ENCODE measurements at regions not wholly inside any gene's neighbourhood (a gene's known extent, or its start where the extent isn't known, plus 50 kb on each side); places are given as distances from the start of the nearest gene placed in this dataset.

DNA sequence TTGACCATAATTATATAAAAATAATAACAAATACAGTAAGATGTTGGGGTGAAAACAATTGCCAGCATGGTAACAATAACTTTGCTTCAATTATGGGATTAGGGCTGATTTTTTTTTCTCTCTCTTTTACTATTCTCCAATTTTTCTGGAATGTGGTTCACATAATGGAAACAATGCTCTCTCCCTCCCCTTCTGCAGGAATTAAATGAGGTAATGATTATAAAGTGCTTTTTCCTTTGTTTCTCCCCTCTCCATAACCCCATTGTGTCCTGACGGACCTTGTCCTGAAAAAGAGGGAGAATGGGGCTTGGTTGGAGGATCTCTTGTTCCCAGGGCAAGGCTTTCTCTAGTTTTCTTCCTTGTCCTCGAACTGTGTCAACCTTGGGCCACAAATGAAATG is 234.0 kb upstream of the ZNF32 start:
- H3K4me1 ChIP-seq: peaks cover 17% of the 10 kb centered on the region
- no peak for DNase-seq
- no peaks in the 10 kb centered on the region for H3K36me3 ChIP-seq
- TF ChIP-seq, protein P1, sequence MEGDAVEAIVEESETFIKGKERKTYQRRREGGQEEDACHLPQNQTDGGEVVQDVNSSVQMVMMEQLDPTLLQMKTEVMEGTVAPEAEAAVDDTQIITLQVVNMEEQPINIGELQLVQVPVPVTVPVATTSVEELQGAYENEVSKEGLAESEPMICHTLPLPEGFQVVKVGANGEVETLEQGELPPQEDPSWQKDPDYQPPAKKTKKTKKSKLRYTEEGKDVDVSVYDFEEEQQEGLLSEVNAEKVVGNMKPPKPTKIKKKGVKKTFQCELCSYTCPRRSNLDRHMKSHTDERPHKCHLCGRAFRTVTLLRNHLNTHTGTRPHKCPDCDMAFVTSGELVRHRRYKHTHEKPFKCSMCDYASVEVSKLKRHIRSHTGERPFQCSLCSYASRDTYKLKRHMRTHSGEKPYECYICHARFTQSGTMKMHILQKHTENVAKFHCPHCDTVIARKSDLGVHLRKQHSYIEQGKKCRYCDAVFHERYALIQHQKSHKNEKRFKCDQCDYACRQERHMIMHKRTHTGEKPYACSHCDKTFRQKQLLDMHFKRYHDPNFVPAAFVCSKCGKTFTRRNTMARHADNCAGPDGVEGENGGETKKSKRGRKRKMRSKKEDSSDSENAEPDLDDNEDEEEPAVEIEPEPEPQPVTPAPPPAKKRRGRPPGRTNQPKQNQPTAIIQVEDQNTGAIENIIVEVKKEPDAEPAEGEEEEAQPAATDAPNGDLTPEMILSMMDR (IDR thresholded peaks at IDR 0.05; ENCODE audit: low read depth, low read length): no peak
- H3K4me3 ChIP-seq (ENCODE audit: low read depth, low read length): no peak overlapping the region
- no peaks in the 10 kb centered on the region for H3K9me3 ChIP-seq
- H3K27me3 ChIP-seq: no peaks in the 10 kb centered on the region

DNA sequence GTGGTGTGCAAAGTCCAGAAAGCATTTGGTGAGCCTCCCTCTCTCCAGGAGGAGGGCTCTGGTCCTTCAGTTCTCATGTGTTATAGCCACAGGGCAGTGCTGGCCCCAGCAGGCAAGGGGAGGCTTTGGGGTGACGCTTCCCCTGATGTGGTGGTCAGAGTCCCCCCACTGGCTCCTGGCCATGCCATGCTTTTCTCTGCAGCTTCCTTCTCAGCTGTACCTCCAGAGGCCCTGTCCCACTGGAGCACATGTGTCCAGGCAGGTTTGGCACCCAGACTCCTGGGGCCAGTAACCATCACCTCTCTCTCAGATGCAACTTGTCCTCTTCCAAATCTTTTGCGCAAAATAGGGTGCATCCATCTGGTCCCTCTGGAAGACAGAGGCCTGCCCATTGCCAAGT is 233.0 kb upstream of the ZNF32 start:
- H3K4me1 ChIP-seq: peaks cover 13% of the 10 kb centered on the region
- no peaks in the 10 kb centered on the region for H3K36me3 ChIP-seq
- TF ChIP-seq, protein P1 (IDR thresholded peaks at IDR 0.05; ENCODE audit: low read depth, low read length): no peak
- no peaks in the 10 kb centered on the region for H3K27me3 ChIP-seq
- H3K9me3 ChIP-seq: no peaks in the 10 kb centered on the region; the same call in 1 of the 2 replicates
- H3K4me3 ChIP-seq (ENCODE audit: low read depth, low read length): no peak overlapping the region
- DNase-seq: no peak

DNA sequence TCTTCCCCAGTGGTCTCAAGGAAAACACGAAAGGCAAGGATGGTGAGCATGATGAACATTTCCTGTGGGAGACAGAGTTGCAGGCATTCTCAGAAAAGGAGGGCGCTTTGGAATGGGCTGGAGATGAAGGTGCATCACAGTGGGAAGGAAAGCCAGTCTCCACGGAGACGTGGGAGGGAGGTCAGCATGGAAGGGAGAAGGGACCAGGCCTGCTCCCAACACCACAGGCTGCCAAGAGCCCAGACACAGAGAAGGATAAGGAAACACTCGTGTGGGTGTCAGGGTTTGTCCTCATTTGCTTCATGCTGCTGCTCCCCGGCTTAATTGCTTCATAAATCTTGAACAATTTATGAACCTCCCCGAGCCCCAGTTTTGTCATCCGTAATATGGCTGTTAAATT is 231.5 kb upstream of the ZNF32 start:
- H3K4me3 ChIP-seq (ENCODE audit: low read depth, low read length): no peak overlapping the region
- H3K9me3 ChIP-seq: no peaks in the 10 kb centered on the region; the same call in 1 of the 2 replicates
- DNase-seq: no peak
- peaks cover 12% of the 10 kb centered on the region for H3K4me1 ChIP-seq
- H3K36me3 ChIP-seq: no peaks in the 10 kb centered on the region
- TF ChIP-seq, protein P1 (IDR thresholded peaks at IDR 0.05; ENCODE audit: low read depth, low read length): no peak
- no peaks in the 10 kb centered on the region for H3K27me3 ChIP-seq

DNA sequence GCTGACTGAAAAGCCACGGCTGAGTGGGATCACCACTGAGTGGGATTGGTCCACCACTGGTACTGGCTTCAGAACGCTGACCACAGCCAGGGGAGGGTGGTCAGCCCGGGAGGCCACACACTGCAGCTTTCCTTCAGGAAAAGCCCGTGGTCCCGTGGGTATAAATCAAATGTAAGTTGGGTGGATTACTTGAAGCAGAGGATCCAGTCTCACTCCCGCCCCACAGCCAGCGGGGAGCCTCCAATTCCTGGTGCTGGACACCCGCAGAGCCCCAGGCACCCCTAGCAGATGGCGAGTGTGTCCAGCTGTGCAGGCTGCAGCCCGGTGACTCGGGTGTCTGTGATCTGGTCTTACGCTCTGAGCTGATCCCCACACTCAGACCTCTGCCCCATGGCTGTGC is 231.1 kb upstream of the ZNF32 start:
- Histone ChIP-seq H3K27me3 (no peaks in the 10 kb centered on the region), H3K9me3 (no peaks in the 10 kb centered on the region; the same call in 1 of the 2 replicates), H3K4me1 (peaks cover 12% of the 10 kb centered on the region), H3K36me3 (no peaks in the 10 kb centered on the region), H3K4me3 (ENCODE audit: low read depth, low read length) (no peak overlapping the region)
- no peak for DNase-seq
- TF ChIP-seq, protein P1 (IDR thresholded peaks at IDR 0.05; ENCODE audit: low read depth, low read length): no peak

DNA sequence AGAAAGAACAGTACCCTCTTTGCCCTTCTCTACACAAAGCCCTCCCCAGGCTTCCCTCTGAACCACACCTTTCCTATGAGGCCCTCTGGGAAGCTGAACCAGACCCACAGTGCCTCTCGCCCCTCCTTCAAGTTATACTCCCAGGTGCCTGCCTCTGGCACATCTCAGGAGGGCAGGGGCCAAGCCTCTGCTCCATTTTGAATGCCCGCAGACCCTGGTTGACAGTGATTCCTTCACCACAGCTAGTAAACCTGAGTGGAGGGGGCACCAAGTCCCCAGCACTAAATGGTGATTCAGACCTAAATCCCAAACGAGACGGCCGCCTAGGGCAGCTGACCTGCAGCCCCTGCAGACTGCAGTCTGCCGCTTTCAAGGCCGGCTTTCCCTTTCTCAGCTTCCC is 230.5 kb upstream of the ZNF32 start:
- DNase-seq: no peak
- no peaks in the 10 kb centered on the region for H3K36me3 ChIP-seq
- no peak overlapping the region for H3K4me3 ChIP-seq (ENCODE audit: low read depth, low read length)
- H3K4me1 ChIP-seq: peaks cover 12% of the 10 kb centered on the region
- no peaks in the 10 kb centered on the region; the same call in 1 of the 2 replicates for H3K9me3 ChIP-seq
- TF ChIP-seq, protein P1 (IDR thresholded peaks at IDR 0.05; ENCODE audit: low read depth, low read length): no peak
- no peaks in the 10 kb centered on the region for H3K27me3 ChIP-seq

DNA sequence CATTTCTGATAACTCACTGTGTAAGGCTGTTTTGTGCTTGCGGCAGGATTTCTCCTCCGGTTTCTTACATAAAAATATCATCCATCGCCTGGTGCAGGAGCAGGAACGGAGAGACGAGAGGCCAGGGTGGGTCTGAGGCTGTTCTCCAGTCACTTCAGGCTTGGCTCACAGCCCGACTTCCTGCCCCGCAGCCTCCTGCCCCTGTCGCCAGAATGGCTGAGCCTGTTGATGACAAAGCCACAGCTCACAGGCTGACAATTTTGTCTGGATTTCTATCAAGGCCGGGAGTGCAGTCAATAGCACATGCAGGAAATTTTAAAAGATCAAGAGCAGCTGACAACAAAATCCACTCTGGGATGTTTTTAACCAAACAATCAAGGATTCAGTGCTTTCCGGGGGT is 229.7 kb upstream of the ZNF32 start:
- Histone ChIP-seq H3K4me1 (peaks cover 12% of the 10 kb centered on the region), H3K4me3 (ENCODE audit: low read depth, low read length) (no peak overlapping the region), H3K9me3 (no peaks in the 10 kb centered on the region; the same call in 1 of the 2 replicates), H3K27me3 (no peaks in the 10 kb centered on the region), H3K36me3 (no peaks in the 10 kb centered on the region)
- DNase-seq: peak; percentile 62
- TF ChIP-seq, protein P1 (IDR thresholded peaks at IDR 0.05; ENCODE audit: low read depth, low read length): no peak
